NCI-H1105 treated with DMSO at 0.1 percent for 48 hours (cell line): ENCODE measurements at regions not wholly inside any gene's neighbourhood (a gene's known extent, or its start where the extent isn't known, plus 50 kb on each side); places are given as distances from the start of the nearest gene placed in this dataset.
"Not testable (repeated sequence)": the region's sequence is repeated elsewhere in the genome, so short reads cannot be mapped to it uniquely, and the experiment has no call there.

ENCODE experiments used
- DNase-seq: peaks from one replicate; lab custom pipeline; 2025; lab: John Stamatoyannopoulos, UW

DNA sequence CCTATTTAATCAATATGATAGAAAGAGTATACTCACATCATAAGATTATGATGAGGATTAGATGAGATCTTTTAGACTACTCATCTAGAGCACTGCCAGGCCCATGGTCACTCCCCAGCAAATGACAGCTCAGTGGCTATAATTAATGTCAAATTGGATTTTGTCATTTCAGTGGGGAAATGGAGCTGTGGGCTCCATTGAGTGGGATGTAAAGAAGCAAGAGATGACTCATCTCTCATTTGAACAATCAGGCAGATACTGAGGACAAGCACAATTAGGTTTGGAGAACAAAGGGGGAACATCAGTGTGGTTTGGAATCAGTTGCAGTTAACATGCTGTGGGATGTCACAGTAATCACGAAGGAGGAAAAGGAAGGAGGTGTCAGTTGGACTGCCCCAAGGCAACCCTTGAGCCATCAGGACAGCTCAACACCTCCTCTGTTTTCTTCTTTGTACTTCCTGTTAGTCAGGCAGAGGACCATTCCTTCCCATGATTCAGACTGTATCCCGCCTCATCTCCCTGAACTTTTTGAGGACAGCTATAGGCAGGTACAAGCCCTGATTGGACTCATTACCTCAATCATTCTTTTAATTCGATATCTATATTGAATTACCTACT lies 473.7 kb upstream of the ISX start:
- DNase-seq: no peak

DNA sequence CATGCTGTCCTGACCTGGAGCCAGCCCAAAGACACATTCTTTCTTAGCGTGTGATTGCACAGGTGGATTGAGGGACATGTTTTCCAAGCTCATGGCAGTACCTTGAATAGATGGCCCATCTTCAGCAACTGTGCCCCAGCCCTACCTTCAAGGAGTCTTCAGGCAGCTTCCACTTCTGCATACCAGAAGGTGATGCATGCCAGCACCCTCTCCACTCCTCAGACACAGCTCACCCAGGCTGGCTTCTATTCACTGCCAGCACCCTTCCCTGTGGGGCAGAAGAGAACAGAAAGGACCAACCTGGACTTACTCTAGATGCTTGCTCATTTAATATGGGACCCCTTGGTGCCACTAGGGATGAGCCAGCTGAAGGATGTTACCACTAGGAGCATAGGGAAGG lies 466.4 kb upstream of the ISX start:
- no peak for DNase-seq

DNA sequence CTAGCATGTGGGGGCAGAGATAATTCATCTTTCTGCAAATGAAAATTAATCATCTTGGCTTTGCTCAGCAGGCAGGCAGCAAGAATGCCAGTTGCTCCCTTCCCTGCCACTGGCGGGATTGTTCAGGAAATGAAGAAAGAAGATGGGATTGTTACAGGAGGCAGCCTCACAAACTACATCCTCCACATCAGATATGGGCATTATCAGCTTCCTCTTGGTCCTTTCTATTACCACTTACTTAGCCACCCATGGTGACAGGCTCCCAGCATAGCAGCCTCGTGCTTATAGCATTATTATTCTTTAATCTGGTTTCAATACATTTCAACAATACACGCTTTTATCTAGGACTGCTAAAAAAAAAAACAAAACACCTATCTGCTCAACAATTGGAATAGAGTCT lies 461.6 kb upstream of the ISX start:
- DNase-seq: no peak

DNA sequence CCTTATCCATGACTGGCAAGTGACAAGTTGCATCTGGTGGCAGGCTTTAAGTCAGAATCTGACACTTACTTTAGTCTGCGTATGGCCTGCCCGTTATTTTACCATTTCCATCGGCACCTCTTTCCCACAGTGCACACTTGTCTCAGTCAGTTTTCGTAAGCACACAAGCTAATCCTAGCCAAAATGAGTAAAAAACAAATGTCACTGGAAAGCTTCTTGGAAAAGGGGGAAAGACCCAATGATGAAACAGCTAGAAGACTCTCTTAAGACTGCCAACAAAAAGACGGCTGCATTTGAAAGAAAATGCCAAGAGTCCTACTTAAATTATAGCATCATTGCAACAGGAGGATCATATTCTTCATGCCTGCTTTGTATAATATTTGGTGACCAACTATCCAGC lies 457.9 kb upstream of the ISX start:
- DNase-seq: no peak

DNA sequence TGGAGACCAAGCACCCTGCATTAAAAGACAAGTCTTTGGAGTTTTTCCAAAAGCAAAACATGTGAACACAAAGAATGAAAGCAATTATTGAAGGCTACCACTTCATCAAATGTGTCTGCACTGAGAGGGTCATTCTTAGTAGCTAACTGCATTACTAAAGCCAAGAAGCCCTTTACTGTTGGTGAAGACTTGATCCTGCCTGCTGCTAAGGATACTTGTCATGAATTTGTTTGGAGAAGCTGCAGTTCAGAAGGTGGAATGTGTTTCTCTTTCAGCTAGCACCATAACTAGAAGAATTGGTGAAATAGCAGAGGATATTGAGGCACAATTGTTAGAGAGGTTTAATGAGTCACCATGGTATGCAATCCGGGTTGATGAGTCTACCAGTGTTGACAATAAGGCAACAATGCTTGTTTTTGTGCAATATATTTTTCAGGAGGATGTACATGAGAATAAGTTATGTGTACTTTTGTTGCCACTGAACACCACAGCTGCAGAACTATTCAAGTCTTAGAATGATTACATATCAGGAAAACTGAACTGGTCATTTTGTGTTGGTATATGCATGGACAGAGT lies 457.3 kb upstream of the ISX start:
- DNase-seq: no peak

DNA sequence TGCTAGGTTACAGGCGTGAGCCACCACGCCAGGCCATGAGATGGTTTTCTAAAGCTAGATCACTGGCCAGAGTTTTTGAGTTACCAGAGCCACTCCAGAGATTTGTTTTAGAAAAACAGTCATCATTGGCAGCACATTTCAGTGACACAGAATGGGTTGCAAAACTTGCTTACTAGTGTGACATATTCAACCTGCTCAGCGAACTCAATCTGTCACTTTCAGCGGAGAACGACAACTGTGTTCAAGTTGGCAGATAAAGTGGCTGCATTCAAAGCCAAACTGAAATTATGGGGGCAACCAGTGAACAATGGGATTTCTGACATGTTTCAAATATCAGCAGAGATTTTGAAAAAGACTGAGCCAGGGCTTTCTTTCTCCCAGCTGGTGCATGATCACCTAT lies 456.3 kb upstream of the ISX start:
- no peak for DNase-seq

DNA sequence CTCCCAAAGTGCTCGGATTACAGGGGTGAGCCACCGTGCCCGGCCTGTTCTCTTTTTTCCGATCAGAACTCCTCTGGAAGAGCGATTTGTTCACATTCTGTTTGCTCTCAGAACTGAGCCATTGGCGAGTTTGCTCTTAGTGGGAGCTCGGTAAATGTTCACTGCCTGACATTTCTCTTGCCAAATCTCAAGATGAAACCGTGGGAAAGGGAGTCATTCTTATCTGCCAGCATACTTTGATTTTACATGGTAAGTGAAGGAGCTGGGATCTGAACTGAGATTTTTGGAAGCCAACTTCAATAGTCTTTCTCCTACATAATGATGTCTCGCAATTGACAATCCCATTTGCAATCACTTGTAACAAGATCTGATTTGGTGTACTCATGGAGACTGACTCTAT lies 445.8 kb upstream of the ISX start:
- no peak for DNase-seq

DNA sequence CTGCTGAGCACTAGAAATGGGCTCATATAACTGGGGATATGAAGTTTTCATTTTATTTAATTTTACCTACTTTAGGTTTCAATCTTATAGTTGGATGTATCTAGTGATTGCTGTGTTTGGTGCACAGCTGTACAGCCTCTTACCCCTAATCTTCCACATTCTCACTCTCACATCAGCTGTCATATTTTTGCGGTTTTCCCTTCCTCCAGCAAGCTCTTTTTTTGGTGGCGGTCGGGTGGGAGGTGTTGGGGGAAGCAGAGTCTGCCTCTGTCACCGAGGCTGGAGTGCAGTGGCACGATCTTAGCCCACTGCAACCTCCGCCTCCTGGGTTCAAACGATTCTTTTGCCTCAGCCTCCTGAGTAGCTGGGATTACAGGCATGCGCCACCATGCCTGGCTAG lies 445.1 kb upstream of the ISX start:
- DNase-seq: no peak

DNA sequence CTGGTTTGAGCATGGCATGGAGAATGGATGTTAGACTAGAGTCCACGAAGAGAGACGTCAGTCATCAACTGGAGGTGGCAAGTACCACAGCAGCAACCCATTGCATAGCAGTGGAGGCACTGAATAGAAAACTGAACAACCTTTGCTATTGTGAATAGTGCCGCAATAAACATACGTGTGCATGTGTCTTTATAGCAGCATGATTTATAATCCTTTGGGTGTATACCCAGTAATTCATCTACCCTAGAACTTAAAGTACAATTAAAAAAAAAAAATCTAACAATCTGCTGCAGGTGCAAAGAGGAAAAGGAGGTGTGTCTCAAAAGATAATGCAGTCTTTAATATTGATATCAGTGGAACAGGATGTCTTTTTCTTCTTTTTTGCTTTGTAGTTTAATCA lies 443.4 kb upstream of the ISX start:
- DNase-seq: no peak

DNA sequence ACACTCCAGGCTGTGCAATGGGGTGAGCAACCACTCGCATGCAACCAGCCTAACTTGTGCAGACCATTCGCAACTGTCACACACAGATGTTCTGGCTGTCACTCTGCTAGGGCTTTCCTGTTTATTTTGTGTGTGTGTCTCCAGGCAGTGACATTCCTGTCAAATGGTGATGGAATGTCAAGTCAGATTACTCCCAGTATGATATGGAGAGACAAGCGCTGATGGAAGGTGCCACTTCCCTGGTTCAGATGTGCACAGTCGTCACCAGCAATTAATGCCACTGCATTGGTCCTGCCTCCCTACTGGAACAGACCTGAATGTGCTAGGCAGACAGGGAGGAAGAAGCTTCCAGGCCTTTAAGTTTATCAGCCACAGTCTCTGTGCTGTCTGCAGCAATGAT lies 442.4 kb upstream of the ISX start:
- DNase-seq: no peak

DNA sequence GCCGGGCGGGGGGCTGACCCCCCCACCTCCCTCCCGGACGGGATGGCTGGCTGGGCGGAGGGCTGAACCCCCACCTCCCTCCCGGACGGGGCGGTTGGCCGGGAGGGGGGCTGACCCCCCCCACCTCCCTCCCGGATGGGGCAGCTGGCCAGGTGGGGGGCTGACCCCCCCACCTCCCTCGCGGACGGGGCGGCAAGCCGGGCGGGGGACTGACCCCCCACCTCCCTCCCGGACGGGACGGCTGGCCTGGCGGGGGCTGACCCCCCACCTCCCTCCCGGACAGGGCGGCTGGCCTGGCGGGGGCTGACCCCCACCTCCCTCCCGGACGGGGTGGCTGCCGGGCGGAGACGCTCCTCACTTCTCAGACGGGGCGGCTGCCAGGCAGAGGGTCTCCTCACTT lies 440.1 kb upstream of the ISX start:
- DNase-seq: not testable (repeated sequence)

DNA sequence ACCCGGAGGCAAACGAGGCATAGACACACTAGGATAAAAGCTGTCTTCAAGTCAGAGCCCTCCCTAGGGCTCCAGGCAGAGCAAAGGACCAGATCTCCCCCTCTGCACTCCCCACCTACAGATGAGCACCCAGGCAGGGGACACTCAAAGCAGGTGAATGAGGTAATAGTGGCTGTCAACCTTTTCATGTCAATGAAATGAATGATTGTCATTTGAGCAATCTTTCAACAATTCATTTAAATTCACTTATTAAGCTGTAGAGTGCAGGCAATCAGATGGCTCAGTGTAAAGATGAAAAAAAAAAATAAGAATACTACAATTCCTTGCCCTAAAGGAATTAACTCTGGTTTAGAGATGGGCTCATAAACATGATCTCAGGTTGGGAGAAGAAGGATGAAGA lies 427.8 kb upstream of the ISX start:
- no peak for DNase-seq

DNA sequence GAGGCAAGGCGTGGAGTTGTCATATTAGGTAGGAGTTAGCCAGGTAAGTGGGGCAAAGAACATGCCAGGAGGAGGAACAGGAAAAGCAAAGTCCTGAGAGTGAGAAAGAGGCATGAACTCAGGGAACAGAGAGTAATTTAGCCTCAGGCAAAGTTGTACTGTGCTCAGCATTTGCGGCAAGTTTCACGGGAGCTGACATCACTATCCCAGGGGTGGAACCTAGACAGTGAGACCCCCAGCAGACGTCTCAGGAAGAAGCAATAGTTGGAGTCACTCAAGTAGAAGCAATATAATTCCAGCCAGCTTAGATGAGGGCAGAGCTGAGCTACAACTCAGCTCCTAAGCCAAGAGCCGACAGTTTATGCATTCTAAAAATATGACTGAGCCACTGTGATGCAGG lies 426.0 kb upstream of the ISX start:
- DNase-seq: no peak

DNA sequence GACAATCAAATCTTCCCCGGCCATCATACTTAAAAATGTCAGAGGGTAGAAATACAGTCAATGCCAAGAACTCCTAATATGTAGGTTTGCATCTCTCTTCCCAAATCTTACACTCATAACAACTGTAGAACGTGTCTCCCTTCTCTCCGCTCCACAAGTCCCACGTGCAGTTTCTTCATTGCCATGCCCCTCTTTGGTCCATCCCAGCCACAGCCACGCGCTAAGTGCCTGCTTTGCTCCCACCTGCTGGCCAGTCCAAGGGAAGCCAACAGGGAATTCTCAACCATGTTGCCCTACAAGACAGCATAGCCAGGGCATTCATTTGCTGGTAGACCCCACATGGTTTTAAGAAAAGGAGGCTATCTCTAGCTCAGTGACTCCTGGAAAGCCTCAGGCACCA lies 420.6 kb upstream of the ISX start:
- DNase-seq: no peak

DNA sequence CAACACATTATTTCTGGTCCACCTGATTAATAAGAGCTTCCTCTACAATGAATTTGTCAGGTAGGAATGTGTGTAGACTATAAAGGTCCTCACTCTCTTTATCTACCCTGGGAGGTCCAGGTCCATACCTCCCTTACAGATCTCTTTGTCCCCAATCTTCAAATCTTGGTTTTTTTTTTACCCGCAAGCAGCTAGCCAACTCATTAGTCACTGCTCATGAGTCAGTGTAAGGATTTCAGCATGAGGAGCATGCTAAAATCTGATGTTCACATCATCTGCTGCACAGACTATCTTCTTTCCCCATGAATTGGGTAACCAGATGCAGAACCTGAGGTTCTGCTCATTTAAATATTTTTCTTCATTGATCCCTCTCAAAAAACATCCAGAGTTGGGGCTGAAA lies 397.0 kb upstream of the ISX start:
- no peak for DNase-seq

DNA sequence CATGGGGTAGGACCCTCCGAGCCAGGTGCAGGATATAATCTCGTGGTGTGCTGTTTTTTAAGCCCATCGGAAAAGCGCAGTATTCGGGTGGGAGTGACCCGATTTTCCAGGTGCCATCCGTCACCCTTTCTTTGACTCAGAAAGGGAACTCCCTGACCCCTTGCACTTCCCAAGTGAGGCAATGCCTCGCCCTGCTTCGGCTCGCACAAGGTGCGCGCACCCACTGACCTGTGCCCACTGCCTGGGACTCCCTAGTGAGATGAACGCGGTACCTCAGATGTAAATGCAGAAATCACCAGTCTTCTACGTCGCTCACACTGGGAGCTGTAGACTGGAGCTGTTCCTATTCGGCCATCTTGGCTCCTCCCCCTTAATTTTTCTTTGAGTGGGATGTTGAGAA lies 382.9 kb upstream of the ISX start:
- not testable (repeated sequence) for DNase-seq

DNA sequence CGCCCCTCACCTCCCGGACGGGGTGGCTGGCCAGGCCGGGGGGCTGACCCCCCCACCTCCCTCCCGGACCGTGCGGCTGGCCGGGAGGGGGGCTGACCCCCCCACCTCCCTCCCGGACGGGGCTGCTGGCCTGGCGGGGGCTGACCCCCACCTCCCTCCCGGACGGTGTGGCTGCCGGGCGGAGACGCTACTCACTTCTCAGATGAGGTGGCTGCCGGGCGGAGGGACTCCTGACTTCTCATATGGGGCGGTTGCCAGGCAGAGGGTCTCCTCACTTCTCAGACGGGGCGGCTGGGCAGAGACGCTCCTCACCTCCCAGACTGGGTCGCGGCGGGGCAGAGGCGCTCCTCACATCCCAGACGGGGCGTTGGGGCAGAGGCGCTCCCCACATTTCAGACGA lies 381.7 kb upstream of the ISX start:
- DNase-seq: not testable (repeated sequence)

DNA sequence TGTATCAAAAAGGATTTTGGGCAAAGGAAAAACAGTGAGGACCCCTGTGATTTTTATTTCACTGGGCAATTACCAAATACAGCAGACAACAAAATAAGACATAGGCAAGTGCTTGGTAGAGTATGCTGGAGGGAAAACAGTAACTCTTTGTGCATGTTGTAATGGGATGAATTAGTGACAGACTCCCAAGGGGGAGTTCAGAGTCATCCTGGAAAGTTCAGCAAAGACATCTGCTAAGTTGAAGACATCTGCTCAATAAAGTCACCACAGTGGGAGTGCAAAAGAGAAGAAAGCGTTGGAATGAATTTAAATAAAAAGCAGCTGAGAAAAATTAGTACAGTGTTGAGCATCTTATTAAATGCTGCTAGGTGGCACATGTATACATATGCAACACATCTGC lies 378.8 kb upstream of the ISX start:
- DNase-seq: no peak

DNA sequence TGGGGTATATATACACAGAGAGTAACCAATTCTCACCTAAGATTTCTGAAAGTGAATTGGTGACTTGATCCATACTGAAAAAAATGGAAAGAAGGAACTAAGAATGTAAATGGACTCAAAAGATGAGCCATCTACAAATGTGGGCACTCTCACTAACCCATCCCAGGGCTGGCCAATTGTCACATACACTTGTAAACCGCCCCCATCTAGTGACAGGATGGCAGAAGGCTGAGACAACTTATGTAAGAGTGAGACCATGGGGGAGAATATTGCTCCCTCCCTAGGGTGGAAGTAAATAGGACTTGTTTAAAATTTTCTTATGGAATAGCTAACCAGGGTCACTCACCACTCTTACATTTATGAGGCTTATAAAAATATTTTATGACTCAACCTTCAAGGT lies 377.1 kb upstream of the ISX start:
- no peak for DNase-seq

DNA sequence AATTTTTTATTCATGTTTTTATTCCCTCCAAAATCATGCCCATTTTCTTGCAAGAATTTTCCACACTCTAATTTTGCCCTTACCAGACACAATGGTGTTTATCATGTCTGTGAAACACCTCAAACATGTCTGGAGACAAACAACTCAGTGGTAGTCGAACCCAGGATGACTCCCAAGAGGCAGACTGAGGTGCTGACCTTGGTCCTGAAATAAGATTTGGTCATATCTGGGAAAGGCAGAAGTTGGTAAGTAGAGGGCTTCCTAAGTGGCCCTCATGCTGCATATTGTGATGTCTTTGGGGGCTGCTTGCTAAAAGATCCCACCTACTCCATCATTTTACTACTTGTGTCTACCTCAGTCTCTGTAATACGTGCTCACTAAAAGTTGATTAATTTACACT lies 369.4 kb upstream of the ISX start:
- no peak for DNase-seq

DNA sequence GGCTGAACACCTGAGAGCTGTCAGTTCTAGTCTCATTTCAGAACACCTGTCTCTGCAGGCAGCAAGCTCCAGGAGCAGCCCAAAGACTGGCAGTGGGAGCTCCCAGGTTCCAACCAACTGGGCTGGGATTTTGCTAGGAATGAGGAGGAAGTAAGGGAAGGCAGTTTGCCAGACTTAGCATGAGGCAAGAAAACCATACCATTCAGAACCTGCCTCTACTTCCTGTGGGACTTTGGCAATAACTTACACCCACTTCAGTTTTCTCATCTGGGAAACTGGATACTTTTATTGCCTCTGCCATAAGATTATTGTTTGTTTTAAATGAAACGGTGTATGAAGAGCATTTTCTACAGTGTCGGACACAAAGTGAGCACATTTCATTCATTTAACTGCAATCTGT lies 363.7 kb upstream of the ISX start:
- DNase-seq: no peak

DNA sequence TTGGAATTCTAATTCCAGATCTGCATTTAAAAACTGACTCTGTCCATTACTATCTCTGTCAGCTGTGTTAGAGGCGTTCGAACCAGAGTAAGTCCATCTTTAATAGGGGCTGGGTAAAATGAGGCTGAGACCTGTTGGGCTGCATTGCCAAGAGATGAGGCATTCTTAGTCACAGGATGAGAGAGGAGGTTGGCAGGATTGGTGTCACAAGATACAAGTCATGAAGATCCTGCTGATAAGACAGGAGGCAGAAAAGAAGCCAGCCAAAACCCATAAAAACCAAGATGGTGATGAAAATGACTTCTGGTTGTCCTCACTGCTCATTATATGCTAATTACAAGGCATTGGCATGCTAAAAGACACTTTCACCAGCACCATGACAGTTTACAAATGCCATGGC lies 356.3 kb upstream of the ISX start:
- no peak for DNase-seq

DNA sequence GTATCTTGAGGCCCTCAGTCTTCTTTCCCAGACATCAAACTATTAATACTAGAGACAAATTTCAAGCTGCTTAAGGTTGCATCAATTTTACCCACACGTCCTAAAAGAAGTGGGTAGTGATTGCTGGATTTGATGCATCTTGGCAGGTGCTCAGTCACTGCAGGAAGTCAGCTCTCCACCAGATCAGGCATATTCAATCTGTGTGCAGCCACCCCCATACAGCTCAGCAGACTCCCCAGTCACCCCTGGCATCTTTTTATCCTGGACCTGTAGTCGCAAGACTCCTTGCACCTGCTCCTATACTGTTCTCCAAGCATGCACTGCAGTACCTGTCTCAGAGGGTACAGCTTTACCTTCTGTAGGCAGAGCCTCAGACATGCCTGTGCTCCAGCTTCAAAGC lies 343.1 kb upstream of the ISX start:
- no peak for DNase-seq

DNA sequence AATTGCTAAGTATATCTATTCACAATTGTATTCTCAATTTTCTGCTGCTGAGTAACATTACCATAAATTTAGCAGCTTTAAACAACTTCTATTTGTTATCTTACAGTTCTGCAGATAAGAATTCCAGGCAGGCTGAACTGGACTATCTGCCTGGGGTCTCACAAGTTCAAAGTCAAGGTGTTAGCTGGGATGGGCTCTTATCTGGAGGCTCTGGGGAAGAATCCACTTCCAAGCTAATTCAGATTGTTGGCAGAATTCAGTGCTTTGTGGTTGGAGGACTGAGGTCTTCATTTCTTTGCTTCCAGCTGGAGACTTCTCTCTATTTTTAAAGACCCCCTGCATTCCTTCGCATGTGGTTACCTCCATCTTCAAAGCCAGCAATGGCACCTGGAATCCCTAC lies 329.9 kb upstream of the ISX start:
- no peak for DNase-seq
